ENCODE measurements at regions not wholly inside any gene's neighbourhood (a gene's known extent, or its start where the extent isn't known, plus 50 kb on each side); places are given as distances from the start of the nearest gene placed in this dataset.

GRCh38 chr4:188818300-188818699 is 679.1 kb downstream of the TRIML1 start:
- TF ChIP-seq CTCF (IDR thresholded peaks at IDR 0.05) (no peak), REST (IDR thresholded peaks at IDR 0.05; ENCODE audit: insufficient read depth in 1 of 2, low read depth in 2 of 2, low read length in 1 of 2) (no peak), POLR2AphosphoS5 (IDR thresholded peaks at IDR 0.05; ENCODE audit: low read depth, low read length) (no peak), SIN3A (IDR thresholded peaks at IDR 0.05; ENCODE audit: borderline replicate concordance, insufficient read depth, low read depth, low read length) (no peak)
